ENCODE measurements at regions not wholly inside any gene's neighbourhood (a gene's known extent, or its start where the extent isn't known, plus 50 kb on each side); places are given as distances from the start of the nearest gene placed in this dataset.

GRCh38 chr4:120508036-120508435 lies 414.5 kb downstream of the PRDM5 start:
- no peak overlapping the region for H3K27ac Mint-ChIP-seq
- Histone ChIP-seq H3K18ac (ENCODE audit: insufficient read length, low read depth, low read length) (no peak overlapping the region), H2BK20ac (ENCODE audit: low read depth, low read length, poor library complexity, severe bottlenecking) (no peak overlapping the region), H3K23ac (ENCODE audit: insufficient read length, low read depth, low read length) (no peak overlapping the region), H3K14ac (ENCODE audit: insufficient read depth, low read length) (no peak overlapping the region), H2AK5ac (ENCODE audit: insufficient read length, low read length) (no peak overlapping the region), H3K4ac (ENCODE audit: low read depth, low read length) (no peak overlapping the region), H3K4me2 (ENCODE audit: insufficient read depth, insufficient read length, low read length) (no peak overlapping the region), H2BK5ac (ENCODE audit: insufficient read length, low read length) (no peak overlapping the region), H3K9me3 (ENCODE audit: control insufficient read depth, low read depth, low read length) (no peaks in the 10 kb centered on the region), H3T11ph (ENCODE audit: low read length) (no peak overlapping the region), H3K23me2 (ENCODE audit: insufficient read length, low read depth, low read length, poor library complexity, severe bottlenecking) (no peaks in the 10 kb centered on the region), H3K79me1 (ENCODE audit: insufficient read depth, low read depth, low read length, poor library complexity, severe bottlenecking) (no peaks in the 10 kb centered on the region), H4K8ac (replicated peaks; ENCODE audit: insufficient read length, low read depth, low read length) (no peak overlapping the region), H2BK12ac (ENCODE audit: insufficient read length, low read depth, low read length) (no peak overlapping the region), H3K79me2 (ENCODE audit: insufficient read depth, low read length) (no peaks in the 10 kb centered on the region), H2BK15ac (ENCODE audit: low read depth, low read length) (no peak overlapping the region), H2AFZ (ENCODE audit: low read length) (no peak overlapping the region), H3K27me3 (ENCODE audit: insufficient read depth, low read length) (no peaks in the 10 kb centered on the region), H3K9ac (ENCODE audit: extremely low read depth, insufficient read length, low read length) (no peak overlapping the region), H4K91ac (ENCODE audit: insufficient read length, low read depth, low read length) (no peak overlapping the region), H3K56ac (ENCODE audit: insufficient read length, low read depth, low read length) (no peak overlapping the region), H3K27ac (ENCODE audit: insufficient read length, low read depth, low read length) (no peak overlapping the region), H3K4me1 (ENCODE audit: insufficient read depth, low read length) (no peaks in the 10 kb centered on the region; the same call in 1 of the 2 replicates), H2BK120ac (ENCODE audit: low read depth, low read length, poor library complexity, severe bottlenecking) (no peak overlapping the region), H4K20me1 (ENCODE audit: control insufficient read depth, insufficient read depth, insufficient read length) (no peaks in the 10 kb centered on the region), H4K5ac (ENCODE audit: insufficient read length, low read depth, low read length) (no peak overlapping the region)
- no peak overlapping the region for H3K4me3 Mint-ChIP-seq
- no peaks in the 10 kb centered on the region; the same call in 1 of the 2 replicates for H3K27me3 Mint-ChIP-seq (ENCODE audit: low read depth)
- WGBS (ENCODE audit: extremely low coverage, insufficient read length, low lambda C conversion rate): no CpG with 5 or more reads among the region's 1 CpG
- H3K36me3 Mint-ChIP-seq (ENCODE audit: insufficient read depth in 1 of 3, low read depth in 3 of 3): peaks cover 0 to 6% (median 5%) of the 10 kb centered on the region in 3 experiments; a peak in 4 of 7 replicates
- DNase-seq: no peak
- peaks cover 3 to 8% of the 10 kb centered on the region in 2 experiments; a peak in 2 of 4 replicates for H3K4me1 Mint-ChIP-seq
- H3K9me3 Mint-ChIP-seq: peaks cover 4 to 9% of the 10 kb centered on the region in 2 experiments
- TF ChIP-seq CTCF (conservative IDR thresholded peaks at IDR 0.05): no peak

Data from H9 (cell line).